HG02623 (cell line): ENCODE measurements at regions not wholly inside any gene's neighbourhood (a gene's known extent, or its start where the extent isn't known, plus 50 kb on each side); places are given as distances from the start of the nearest gene placed in this dataset.
"Not testable (repeated sequence)": the region's sequence is repeated elsewhere in the genome, so short reads cannot be mapped to it uniquely, and the experiment has no call there.

Source experiments
- ATAC-seq: cut with Tn5 transposase; IDR thresholded peaks from one replicate; pipeline ENCODE4 v1.9.1; 2021; ENCODE audit warnings: moderate library complexity; ENCODE audit not compliant: unreplicated experiment

GRCh38 chr5:122665051-122665450, 109.8 kb upstream of the SNX2 start:
- no peak for ATAC-seq

DNA sequence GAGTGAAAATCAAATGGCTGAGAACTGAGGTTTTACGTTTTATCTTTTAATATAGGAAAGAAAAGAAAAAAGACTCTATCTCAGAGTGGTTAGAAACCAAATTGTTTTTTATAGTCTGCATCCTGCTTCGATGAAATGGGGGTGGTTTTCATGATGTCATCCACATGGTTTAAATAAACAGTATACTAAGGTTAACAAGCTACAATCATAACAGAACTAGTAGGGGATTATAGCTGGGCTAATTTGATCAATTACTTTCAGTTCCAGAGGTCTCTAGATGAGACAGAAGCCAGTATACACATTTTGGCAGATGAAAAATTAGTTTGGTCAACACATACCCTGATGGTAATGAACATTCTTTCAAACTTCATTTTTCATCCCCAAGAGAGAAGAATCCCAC, 106.3 kb upstream of the SNX2 start:
- no peak for ATAC-seq

GRCh38 chr5:122669709-122670108, 105.2 kb upstream of the SNX2 start:
- ATAC-seq = not testable (repeated sequence)

DNA sequence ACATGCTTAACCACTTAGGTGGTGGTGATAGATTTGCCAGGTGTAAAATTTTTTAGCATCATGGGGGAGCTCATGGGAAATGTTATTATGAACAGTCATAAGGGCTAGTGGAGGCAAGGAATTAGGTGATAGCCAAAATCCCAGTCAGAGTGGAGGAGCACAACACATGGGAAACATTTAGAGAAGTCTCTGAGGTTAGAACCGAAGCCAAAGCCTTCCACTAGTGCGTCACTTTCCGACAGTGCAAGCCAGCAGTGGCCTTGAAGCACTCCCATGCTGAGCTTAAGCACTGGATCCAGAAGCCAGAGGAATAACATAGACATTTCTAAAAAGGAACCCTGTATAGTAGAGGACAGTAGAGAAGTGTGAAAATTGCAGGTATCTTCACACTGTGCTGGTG, 101.5 kb upstream of the SNX2 start:
- no peak for ATAC-seq

- ATAC-seq = no peak
These were observed 100.5 kb upstream of the SNX2 start for GRCh38 chr5:122674385-122674784.

GRCh38 chr5:122680623-122681350, 94.1 kb upstream of the SNX2 start:
- no peak for ATAC-seq

DNA sequence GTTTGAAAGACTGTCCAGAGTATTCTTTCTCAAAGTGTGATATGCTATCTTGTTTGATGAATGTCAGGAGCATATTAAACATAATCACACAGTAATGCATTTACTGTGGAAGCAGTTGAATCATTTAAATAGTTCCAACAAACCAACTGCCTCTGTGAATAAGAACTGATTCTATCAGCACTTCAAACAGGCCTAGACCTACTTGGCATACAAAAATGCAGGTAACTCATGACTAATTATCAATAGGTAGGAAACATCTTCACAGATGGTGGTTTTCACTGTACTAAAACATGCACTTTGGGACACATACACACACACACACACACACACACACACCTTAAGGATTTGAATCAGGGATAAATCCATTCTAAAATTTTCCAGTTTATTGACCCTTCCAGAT, 91.2 kb upstream of the SNX2 start:
- ATAC-seq = no peak

DNA sequence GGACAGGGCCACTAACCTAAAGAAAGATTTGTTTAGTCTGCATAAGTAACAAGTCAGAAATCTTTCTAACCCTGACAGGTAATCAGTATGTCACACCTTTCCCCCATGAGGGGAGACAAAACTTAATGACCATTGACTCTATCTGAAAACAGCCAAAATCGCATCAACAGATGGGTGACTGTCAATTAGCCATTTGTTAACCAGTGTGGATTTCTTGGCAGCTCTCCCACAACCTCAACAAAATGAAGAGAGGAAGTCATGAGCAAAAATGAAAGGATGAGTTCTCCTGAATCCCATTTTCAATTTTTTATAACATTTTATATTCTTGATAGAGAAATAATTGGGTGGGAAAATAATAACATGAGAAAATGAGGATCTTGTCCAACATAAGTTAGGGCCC, 84.6 kb upstream of the SNX2 start:
- no peak for ATAC-seq

GRCh38 chr5:122691931-122692330, 82.9 kb upstream of the SNX2 start:
- ATAC-seq = no peak

- no peak for ATAC-seq
These were observed 80.9 kb upstream of the SNX2 start for GRCh38 chr5:122693963-122694362.

GRCh38 chr5:122694884-122695283, 80.0 kb upstream of the SNX2 start:
- ATAC-seq = no peak

GRCh38 chr5:122696735-122697134, 78.1 kb upstream of the SNX2 start:
- not testable (repeated sequence) for ATAC-seq

DNA sequence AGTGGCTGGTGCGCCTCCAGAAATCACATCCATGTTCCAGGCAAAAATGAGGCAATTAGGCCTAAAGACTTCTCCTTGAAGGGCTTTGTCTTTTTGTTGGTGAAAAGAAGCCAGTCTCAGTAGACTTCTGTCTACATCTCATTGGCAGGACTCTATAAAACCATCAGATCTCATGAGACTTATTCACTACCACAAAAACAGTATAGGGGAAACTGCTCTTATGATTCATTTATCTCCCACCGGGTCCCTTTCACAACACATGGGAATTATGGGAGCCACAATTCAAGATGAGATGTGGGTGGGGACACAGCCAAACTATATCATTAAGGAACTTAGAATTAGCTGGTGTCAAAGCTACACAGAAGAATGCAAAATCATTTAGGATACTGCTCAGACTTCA, 77.7 kb upstream of the SNX2 start:
- ATAC-seq = no peak

DNA sequence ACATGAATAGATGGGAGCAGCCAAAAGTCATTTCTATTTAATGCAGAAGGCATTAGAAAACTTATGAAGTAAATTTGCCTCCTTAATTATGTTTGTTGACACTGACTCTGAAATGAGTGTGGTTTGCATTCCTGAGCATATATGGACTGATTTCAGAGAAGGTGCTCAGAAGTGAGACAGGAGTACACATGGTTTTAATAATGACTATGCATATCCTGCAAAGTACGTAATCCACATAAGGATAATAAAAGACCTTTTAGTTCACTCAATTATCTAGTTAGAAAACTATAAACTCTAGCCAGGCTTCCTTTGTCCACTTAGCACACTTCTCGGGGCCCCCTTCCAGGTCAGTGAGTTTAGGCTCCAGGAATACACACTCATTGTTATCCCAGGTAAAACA, 75.7 kb upstream of the SNX2 start:
- no peak for ATAC-seq

DNA sequence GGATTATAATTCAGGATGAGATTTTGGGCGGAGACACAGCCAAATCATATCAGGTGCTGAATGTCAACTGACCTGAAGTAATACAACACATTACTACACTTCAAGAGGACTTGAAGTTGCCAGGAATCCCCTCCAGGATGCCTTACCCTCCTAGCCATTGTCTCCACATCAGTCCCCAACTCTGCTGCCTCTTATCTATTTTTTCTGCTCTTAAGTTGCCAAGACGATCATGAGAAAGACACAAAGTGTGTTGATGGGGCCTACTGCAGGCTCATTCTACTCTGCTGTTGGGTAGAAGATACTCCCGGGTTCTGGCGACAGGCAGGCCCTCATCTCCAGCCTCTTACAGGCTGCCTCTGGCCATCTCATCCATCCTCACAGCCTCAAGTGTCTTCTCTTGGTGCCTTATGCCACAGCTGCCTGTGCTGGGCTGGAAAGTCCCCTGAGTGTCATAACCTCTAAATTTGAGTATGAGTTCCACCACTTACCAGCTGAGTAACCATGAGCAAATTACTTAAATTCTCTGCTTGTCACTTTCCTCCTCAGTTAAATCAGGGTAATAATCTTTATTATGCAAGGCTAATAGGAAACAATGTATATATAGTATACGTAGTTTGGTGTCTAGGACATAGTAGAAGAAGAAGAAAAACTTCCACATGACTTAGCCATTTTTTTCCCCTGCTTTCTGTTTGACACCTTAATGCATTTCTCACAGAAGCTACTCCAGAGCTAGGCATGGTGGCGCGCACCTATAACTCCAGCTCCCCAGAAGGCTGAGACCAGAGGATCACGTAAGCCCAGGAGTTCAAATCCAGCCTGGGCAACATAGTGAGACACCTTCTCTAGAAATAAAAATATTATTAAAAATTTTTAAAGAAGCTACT, 73.0 kb upstream of the SNX2 start:
- peak; percentile 99 for ATAC-seq

GRCh38 chr5:122702524-122702875, 72.4 kb upstream of the SNX2 start:
- no peak for ATAC-seq

- ATAC-seq = no peak
These were observed 71.7 kb upstream of the SNX2 start for GRCh38 chr5:122703203-122703602.

DNA sequence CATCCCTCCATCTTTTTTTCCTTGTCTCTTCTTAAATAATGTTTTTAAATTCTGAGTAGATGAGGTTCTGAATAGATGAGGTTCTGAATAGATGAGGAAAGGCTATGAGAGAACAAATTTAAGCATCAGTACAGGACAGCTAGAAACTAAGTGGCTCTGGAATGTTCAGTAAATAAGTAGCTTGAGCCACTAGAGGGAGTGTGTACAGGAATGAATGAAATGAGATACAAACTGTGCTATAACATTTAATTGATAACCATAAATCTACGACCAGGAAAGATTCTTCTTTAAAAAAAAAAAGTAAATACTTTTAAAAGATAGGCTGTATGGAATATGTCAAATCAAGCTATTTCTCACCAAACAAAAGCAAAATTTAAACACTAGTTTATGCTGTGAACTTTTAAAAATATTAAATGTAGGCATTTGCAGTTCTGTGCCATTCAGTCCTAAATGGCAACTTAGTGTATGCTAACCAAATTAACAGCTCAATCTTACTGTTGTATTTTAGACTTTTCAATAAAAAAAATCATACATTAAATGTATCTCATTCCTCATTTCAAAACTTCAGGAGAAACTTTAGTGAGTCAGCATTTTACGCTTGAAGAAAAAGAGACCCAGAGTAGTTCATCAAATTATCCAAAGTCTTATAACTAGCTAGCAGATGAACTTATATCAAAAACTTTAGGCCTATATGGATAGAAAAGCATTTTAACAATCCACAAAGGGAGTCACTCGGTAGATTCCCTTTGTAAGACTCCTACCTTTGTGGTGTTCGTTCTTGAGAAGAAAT, 70.4 kb upstream of the SNX2 start:
- ATAC-seq = no peak

- ATAC-seq = no peak
These were observed 69.0 kb upstream of the SNX2 start for GRCh38 chr5:122705851-122706250.

DNA sequence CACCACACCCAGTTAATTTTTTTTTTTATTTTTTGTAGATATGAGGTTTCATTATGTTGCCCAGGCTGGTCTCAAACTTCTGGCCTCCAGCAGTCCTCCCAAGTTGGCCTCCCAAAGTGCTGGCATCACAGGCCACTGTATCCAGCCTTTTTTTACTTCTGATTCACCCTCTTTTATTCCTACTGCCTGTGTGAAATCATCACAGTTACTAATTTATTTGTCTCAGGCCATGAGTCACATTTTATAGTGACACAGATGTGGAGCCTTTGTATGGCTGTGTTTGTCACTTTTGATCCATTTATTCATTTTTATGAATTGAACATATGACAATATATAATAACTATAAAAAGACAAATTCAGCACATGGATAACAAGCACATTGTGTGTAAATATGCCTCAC, 67.1 kb upstream of the SNX2 start:
- no peak for ATAC-seq

- no peak for ATAC-seq
These were observed 61.8 kb upstream of the SNX2 start for GRCh38 chr5:122713041-122713440.

- no peak for ATAC-seq
These were observed 59.8 kb upstream of the SNX2 start for GRCh38 chr5:122715095-122715494.
